HepG2 (cell line): ENCODE measurements at regions not wholly inside any gene's neighbourhood (a gene's known extent, or its start where the extent isn't known, plus 50 kb on each side); places are given as distances from the start of the nearest gene placed in this dataset.

Experiments used
- ATF1 ChIP-seq: IDR thresholded peaks from 2 replicates; pipeline ENCODE4 v1.6.1; 2016; ENCODE audit warnings: mild to moderate bottlenecking, control low read depth
- CENPX ChIP-seq: sonication (generic); formaldehyde crosslinking; IDR thresholded peaks from 2 replicates; pipeline ENCODE4 v1.9.0; 2021; ENCODE audit warnings: mild to moderate bottlenecking, missing genetic modification reagents, moderate library complexity
- CERS6 ChIP-seq: sonication (generic); formaldehyde crosslinking; IDR thresholded peaks from 2 replicates; pipeline ENCODE4 v1.5.0; 2020; ENCODE audit warnings: missing genetic modification reagents
- CREM ChIP-seq, 2 experiments: sonication (generic) in 1 of 2; formaldehyde crosslinking in 1 of 2; IDR thresholded peaks; 2 replicates each; pipeline versions ENCODE4 v1.4.0 to v1.6.1; 2016 to 2020; ENCODE audit warnings: antibody characterized with exemption in 1 of 2, mild to moderate bottlenecking in 1 of 2, missing genetic modification reagents in 1 of 2
- MEIS1 ChIP-seq: sonication (generic); formaldehyde crosslinking; IDR thresholded peaks from 2 replicates; pipeline ENCODE4 v1.9.0; 2021; ENCODE audit warnings: mild to moderate bottlenecking, missing genetic modification reagents, moderate library complexity, borderline replicate concordance
- MTERF4 ChIP-seq: sonication (generic); formaldehyde crosslinking; IDR thresholded peaks from 2 replicates; pipeline ENCODE4 v1.8.0; 2023; ENCODE audit warnings: mild to moderate bottlenecking, missing genetic modification reagents
- MZF1 ChIP-seq: sonication (generic); formaldehyde crosslinking; IDR thresholded peaks from 2 replicates; pipeline ENCODE4 v1.8.1; 2023; ENCODE audit warnings: mild to moderate bottlenecking, missing genetic modification reagents, borderline replicate concordance
- PRDM15 ChIP-seq: sonication (generic); formaldehyde crosslinking; IDR thresholded peaks from 2 replicates; pipeline ENCODE4 v1.4.0; 2020; ENCODE audit warnings: missing genetic modification reagents
- PRPF4 ChIP-seq: fragments of 200-400 bp; formaldehyde crosslinking; IDR thresholded peaks from 2 replicates; pipeline ENCODE4 v1.6.1; 2016; ENCODE audit warnings: low read length, low read depth; ENCODE audit not compliant: poor library complexity, severe bottlenecking
- SNRNP70 ChIP-seq: fragments of 200-400 bp; formaldehyde crosslinking; IDR thresholded peaks from 2 replicates; pipeline ENCODE4 v1.6.1; 2017; ENCODE audit warnings: mild to moderate bottlenecking, low read depth, low read length, moderate library complexity
- TAF15 ChIP-seq: fragments of 200-400 bp; formaldehyde crosslinking; IDR thresholded peaks from one replicate; pipeline ENCODE4 v1.6.1; 2018; ENCODE audit warnings: mild to moderate bottlenecking, low read depth, low read length; ENCODE audit not compliant: poor library complexity, severe bottlenecking
- TRIM24 ChIP-seq: sonication (generic); formaldehyde crosslinking; IDR thresholded peaks from 2 replicates; pipeline ENCODE4 v1.8.0; 2022; ENCODE audit warnings: mild to moderate bottlenecking, missing genetic modification reagents
- ZBTB33 ChIP-seq: sonication (generic); formaldehyde crosslinking; IDR thresholded peaks from 2 replicates; pipeline ENCODE4 v1.4.0; 2020; ENCODE audit warnings: missing genetic modification reagents
- ZBTB42 ChIP-seq: sonication (generic); formaldehyde crosslinking; IDR thresholded peaks from 2 replicates; pipeline ENCODE4 v1.5.0; 2020; ENCODE audit warnings: mild to moderate bottlenecking, missing genetic modification reagents
- ZGPAT ChIP-seq: IDR thresholded peaks from 2 replicates; pipeline ENCODE4 v1.6.1; 2016; ENCODE audit warnings: mild to moderate bottlenecking
- ZNF512 ChIP-seq: sonication (generic); formaldehyde crosslinking; IDR thresholded peaks from 2 replicates; pipeline ENCODE4 v1.4.0; 2020; ENCODE audit warnings: mild to moderate bottlenecking, missing genetic modification reagents
- ZNF703 ChIP-seq: sonication (generic); formaldehyde crosslinking; IDR thresholded peaks from 2 replicates; pipeline ENCODE4 v1.5.1; 2020; ENCODE audit warnings: missing genetic modification reagents, mild to moderate bottlenecking, moderate library complexity, borderline replicate concordance

GRCh38 chr2:88321449-88322248 lies 130.8 kb downstream of the FOXI3 start (continued):
- TF ChIP-seq ZBTB33 (no peak), ZNF512 (CRISPR knock-in tag) (no peak), MZF1 (no peak), CENPX (no peak), ATF1 (CRISPR knock-in tag) (no peak), PRPF4 (no peak), TRIM24 (CRISPR knock-in tag) (no peak), CREM (IDR thresholded peaks at IDR 0.05) (no peak), CREM (CRISPR knock-in tag; IDR thresholded peaks at IDR 0.05) (no peak), ZGPAT (peak; percentile 53), SNRNP70 (no peak), ZBTB42 (CRISPR knock-in tag) (no peak), MTERF4 (no peak), PRDM15 (CRISPR knock-in tag) (no peak), MEIS1 (CRISPR knock-in tag) (no peak), ZNF703 (CRISPR knock-in tag) (no peak), TAF15 (no peak), CERS6 (no peak)
